H1 (cell line): ENCODE measurements at regions not wholly inside any gene's neighbourhood (a gene's known extent, or its start where the extent isn't known, plus 50 kb on each side); places are given as distances from the start of the nearest gene placed in this dataset.

Source experiments
- CHD1 ChIP-seq: IDR thresholded peaks from 2 replicates; pipeline ENCODE4 v1.6.1; 2012; ENCODE audit warnings: low read depth, low read length, improper control_type of control experiment
- CREB1 ChIP-seq: IDR thresholded peaks from 2 replicates; pipeline ENCODE4 v1.6.1; 2012; ENCODE audit warnings: inconsistent platforms
- HDAC2 ChIP-seq, 2 experiments: fragments of 300-600 bp in 1 of 2; sonication (generic) in 1 of 2; IDR thresholded peaks; 2 replicates each; pipeline ENCODE4 v1.6.1; 2011 to 2012; ENCODE audit warnings: low read depth in 2 of 2, low read length in 2 of 2, mild to moderate bottlenecking in 2 of 2, moderate library complexity in 2 of 2, borderline replicate concordance in 1 of 2, inconsistent platforms in 1 of 2
- JUN ChIP-seq: IDR thresholded peaks from 2 replicates; pipeline ENCODE4 v1.6.1; 2011; ENCODE audit warnings: low read depth, mild to moderate bottlenecking, improper control_type of control experiment, low read length
- KDM4A ChIP-seq: IDR thresholded peaks from one replicate; pipeline ENCODE4 v1.7.1; 2012; ENCODE audit warnings: low read depth, mild to moderate bottlenecking, moderate library complexity, low read length, inconsistent platforms; ENCODE audit not compliant: severe bottlenecking
- NRF1 ChIP-seq: IDR thresholded peaks from 2 replicates; pipeline ENCODE4 v1.6.1; 2011; ENCODE audit warnings: mild to moderate bottlenecking, low read depth, low read length, improper control_type of control experiment
- TF ChIP-seq, protein P1 (sequence below), 3 experiments: IDR thresholded peaks; 1 replicate in 2 of 3; 2 replicates in 1 of 3; pipeline versions ENCODE4 v1.5.1 to v1.6.1; 2011; ENCODE audit warnings: low read length in 3 of 3, mild to moderate bottlenecking in 3 of 3, inconsistent platforms in 2 of 3, low read depth in 1 of 3, moderate library complexity in 1 of 3; ENCODE audit not compliant: insufficient read depth in 1 of 3; ENCODE audit errors: control extremely low read depth in 1 of 3

DNA sequence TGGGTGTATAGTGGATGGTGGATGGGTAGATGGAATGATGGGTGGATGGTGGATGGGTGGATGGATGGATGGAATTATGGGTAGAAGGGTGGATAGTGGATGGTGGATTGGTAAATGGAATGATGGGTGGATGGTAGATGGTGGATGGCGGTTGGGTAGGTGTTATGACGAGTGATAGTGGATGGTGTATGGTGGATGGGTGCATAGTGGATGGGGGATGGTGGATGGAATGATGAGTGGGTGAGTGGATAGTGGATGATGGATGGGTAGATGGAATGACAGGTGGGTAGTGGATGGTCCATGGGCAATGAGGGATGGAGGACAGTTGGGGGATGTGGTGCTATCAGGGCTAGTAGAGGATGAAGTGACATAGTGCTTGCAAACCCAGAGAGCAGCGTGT, 182.4 kb downstream of the BRD1 start (continued):
- TF ChIP-seq, protein P1, sequence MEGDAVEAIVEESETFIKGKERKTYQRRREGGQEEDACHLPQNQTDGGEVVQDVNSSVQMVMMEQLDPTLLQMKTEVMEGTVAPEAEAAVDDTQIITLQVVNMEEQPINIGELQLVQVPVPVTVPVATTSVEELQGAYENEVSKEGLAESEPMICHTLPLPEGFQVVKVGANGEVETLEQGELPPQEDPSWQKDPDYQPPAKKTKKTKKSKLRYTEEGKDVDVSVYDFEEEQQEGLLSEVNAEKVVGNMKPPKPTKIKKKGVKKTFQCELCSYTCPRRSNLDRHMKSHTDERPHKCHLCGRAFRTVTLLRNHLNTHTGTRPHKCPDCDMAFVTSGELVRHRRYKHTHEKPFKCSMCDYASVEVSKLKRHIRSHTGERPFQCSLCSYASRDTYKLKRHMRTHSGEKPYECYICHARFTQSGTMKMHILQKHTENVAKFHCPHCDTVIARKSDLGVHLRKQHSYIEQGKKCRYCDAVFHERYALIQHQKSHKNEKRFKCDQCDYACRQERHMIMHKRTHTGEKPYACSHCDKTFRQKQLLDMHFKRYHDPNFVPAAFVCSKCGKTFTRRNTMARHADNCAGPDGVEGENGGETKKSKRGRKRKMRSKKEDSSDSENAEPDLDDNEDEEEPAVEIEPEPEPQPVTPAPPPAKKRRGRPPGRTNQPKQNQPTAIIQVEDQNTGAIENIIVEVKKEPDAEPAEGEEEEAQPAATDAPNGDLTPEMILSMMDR (IDR thresholded peaks at IDR 0.05; ENCODE audit: control extremely low read depth in 1 of 3, insufficient read depth in 1 of 3, low read depth in 1 of 3, low read length in 3 of 3): no peak
- no peak for TF ChIP-seq HDAC2 (IDR thresholded peaks at IDR 0.05; ENCODE audit: borderline replicate concordance in 1 of 2, low read depth in 2 of 2, low read length in 2 of 2)
- TF ChIP-seq JUN: no peak
- no peak for TF ChIP-seq CHD1
- no peak for TF ChIP-seq KDM4A
- TF ChIP-seq CREB1: no peak
- TF ChIP-seq NRF1: no peak
